ENCODE measurements at regions not wholly inside any gene's neighbourhood (a gene's known extent, or its start where the extent isn't known, plus 50 kb on each side); places are given as distances from the start of the nearest gene placed in this dataset.

DNA sequence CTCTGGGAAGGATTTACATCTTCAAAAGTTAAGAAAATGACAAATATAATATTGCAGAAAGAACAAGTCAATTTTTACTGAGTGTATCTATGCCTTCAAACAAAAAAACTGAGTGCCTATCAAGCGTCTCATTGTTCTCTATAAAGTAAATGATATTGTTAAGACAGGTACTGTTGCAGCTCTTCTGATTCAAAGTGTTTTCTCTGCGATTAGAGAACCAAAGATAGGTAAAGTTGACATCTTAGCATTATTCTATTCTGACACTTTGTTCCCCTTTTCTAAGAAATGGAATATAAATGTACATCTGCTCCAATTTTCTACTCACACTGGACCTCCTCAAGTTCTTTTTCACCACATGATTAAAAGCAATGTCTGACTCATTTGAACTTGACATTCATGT lies 1317.7 kb downstream of the CDH11 start:
- no peak for DNase-seq (ENCODE audit: insufficient read length, low spot score, missing footprints)
- Histone ChIP-seq H3K4me3 (ENCODE audit: insufficient read depth, low read length) (no peak overlapping the region), H4K20me1 (ENCODE audit: insufficient read depth, low read length) (no peaks in the 10 kb centered on the region), H3K79me2 (ENCODE audit: insufficient read depth, low read length) (no peaks in the 10 kb centered on the region), H3K4me2 (ENCODE audit: insufficient read depth, low read length) (no peak overlapping the region), H3K4me1 (ENCODE audit: insufficient read depth, low read length) (no peaks in the 10 kb centered on the region), H3K36me3 (ENCODE audit: insufficient read depth, low read length) (no peaks in the 10 kb centered on the region), H3K9me3 (ENCODE audit: low read depth, low read length) (no peaks in the 10 kb centered on the region), H3K27ac (ENCODE audit: low read depth, low read length) (no peak overlapping the region), H2AFZ (ENCODE audit: low read length) (no peak overlapping the region), H3K27me3 (ENCODE audit: insufficient read depth, low read length) (no peaks in the 10 kb centered on the region)
- TF ChIP-seq, protein P1, sequence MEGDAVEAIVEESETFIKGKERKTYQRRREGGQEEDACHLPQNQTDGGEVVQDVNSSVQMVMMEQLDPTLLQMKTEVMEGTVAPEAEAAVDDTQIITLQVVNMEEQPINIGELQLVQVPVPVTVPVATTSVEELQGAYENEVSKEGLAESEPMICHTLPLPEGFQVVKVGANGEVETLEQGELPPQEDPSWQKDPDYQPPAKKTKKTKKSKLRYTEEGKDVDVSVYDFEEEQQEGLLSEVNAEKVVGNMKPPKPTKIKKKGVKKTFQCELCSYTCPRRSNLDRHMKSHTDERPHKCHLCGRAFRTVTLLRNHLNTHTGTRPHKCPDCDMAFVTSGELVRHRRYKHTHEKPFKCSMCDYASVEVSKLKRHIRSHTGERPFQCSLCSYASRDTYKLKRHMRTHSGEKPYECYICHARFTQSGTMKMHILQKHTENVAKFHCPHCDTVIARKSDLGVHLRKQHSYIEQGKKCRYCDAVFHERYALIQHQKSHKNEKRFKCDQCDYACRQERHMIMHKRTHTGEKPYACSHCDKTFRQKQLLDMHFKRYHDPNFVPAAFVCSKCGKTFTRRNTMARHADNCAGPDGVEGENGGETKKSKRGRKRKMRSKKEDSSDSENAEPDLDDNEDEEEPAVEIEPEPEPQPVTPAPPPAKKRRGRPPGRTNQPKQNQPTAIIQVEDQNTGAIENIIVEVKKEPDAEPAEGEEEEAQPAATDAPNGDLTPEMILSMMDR (IDR thresholded peaks at IDR 0.05; ENCODE audit: extremely low read depth, low read depth, low read length), result no peak

DNA sequence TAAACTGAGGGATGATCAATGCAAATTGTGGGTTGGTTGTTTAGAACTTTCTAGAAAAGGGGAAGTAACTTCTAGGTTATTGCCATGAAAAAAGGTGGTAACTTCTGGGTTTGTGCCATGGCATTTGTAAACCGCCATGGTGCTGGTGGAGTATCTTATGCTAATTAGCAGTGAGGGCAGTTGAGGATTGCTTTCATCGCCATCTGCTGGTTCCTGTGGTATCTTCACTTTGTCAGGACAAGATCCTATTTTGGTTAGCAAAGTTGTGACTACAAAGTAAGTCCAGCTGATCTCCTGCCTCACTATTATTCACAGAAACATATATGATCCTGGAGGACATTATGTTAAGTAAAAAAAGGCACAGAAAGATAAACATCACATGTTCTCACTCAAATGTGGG lies 1332.3 kb downstream of the CDH11 start:
- Histone ChIP-seq H3K27me3 (ENCODE audit: insufficient read depth, low read length) (no peaks in the 10 kb centered on the region), H4K20me1 (ENCODE audit: insufficient read depth, low read length) (no peaks in the 10 kb centered on the region), H2AFZ (ENCODE audit: low read length) (no peak overlapping the region), H3K79me2 (ENCODE audit: insufficient read depth, low read length) (no peaks in the 10 kb centered on the region), H3K4me3 (ENCODE audit: insufficient read depth, low read length) (no peak overlapping the region), H3K4me1 (ENCODE audit: insufficient read depth, low read length) (no peaks in the 10 kb centered on the region), H3K36me3 (ENCODE audit: insufficient read depth, low read length) (no peaks in the 10 kb centered on the region), H3K9me3 (ENCODE audit: low read depth, low read length) (no peaks in the 10 kb centered on the region), H3K27ac (ENCODE audit: low read depth, low read length) (no peak overlapping the region), H3K4me2 (ENCODE audit: insufficient read depth, low read length) (no peak overlapping the region)
- no peak for DNase-seq (ENCODE audit: insufficient read length, low spot score, missing footprints)
- TF ChIP-seq, protein P1 (IDR thresholded peaks at IDR 0.05; ENCODE audit: extremely low read depth, low read depth, low read length), result no peak

DNA sequence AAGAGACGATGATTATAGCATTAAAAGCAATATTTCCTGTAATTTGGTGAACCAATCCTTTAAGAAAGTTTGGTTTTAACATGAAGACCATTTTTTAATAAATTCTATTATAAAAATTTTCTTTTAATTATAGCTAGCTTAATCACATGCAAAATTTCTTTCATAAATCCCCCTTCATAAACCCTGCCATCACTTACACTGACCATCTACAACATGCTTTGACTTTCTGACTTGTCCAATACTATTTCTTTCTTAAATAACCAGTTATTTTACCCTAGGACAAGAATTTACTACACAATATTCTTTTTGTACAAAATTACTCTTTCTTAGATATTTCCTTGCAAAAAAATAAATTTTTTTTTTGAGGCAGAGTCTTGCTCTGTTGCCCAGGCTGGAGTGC lies 1334.8 kb downstream of the CDH11 start:
- no peak for DNase-seq (ENCODE audit: insufficient read length, low spot score, missing footprints)
- H3K36me3 ChIP-seq (ENCODE audit: insufficient read depth, low read length), result no peaks in the 10 kb centered on the region
- H2AFZ ChIP-seq (ENCODE audit: low read length), result no peak overlapping the region
- no peaks in the 10 kb centered on the region for H3K27me3 ChIP-seq (ENCODE audit: insufficient read depth, low read length)
- no peaks in the 10 kb centered on the region for H3K79me2 ChIP-seq (ENCODE audit: insufficient read depth, low read length)
- no peak overlapping the region for H3K4me3 ChIP-seq (ENCODE audit: insufficient read depth, low read length)
- H3K4me2 ChIP-seq (ENCODE audit: insufficient read depth, low read length), result no peak overlapping the region
- TF ChIP-seq, protein P1 (IDR thresholded peaks at IDR 0.05; ENCODE audit: extremely low read depth, low read depth, low read length), result no peak
- no peaks in the 10 kb centered on the region for H3K4me1 ChIP-seq (ENCODE audit: insufficient read depth, low read length)
- H3K27ac ChIP-seq (ENCODE audit: low read depth, low read length), result no peak overlapping the region
- no peaks in the 10 kb centered on the region for H4K20me1 ChIP-seq (ENCODE audit: insufficient read depth, low read length)
- H3K9me3 ChIP-seq (ENCODE audit: low read depth, low read length), result no peaks in the 10 kb centered on the region

DNA sequence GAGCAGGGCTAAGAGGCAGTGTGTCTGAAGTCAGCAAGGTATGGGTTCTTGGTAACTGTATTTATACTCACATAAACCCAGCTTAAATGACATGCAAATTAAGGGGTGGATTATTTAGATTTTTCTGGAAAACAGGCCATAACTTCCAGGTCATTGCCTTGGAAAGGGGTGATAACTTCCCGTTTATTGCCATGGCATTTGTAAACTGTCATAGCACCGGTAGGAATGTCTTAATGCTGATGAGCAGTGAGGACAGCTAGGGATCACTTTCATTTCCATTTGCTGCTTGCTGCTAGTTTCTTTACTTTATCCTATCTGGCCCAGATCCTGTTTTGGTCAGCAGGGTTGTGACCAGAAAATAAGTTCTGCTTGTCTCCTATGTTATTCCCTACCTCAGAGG lies 1336.7 kb downstream of the CDH11 start:
- Histone ChIP-seq H3K4me2 (ENCODE audit: insufficient read depth, low read length) (no peak overlapping the region), H3K9me3 (ENCODE audit: low read depth, low read length) (no peaks in the 10 kb centered on the region), H3K4me3 (ENCODE audit: insufficient read depth, low read length) (no peak overlapping the region), H3K36me3 (ENCODE audit: insufficient read depth, low read length) (no peaks in the 10 kb centered on the region), H3K4me1 (ENCODE audit: insufficient read depth, low read length) (no peaks in the 10 kb centered on the region), H2AFZ (ENCODE audit: low read length) (no peak overlapping the region), H3K27me3 (ENCODE audit: insufficient read depth, low read length) (no peaks in the 10 kb centered on the region), H4K20me1 (ENCODE audit: insufficient read depth, low read length) (no peaks in the 10 kb centered on the region), H3K27ac (ENCODE audit: low read depth, low read length) (no peak overlapping the region), H3K79me2 (ENCODE audit: insufficient read depth, low read length) (no peaks in the 10 kb centered on the region)
- TF ChIP-seq, protein P1 (IDR thresholded peaks at IDR 0.05; ENCODE audit: extremely low read depth, low read depth, low read length), result no peak
- DNase-seq (ENCODE audit: insufficient read length, low spot score, missing footprints), result no peak

Measured in osteoblast (primary cell).